Right lobe of liver (tissue), 6 donors: ENCODE measurements at regions not wholly inside any gene's neighbourhood (a gene's known extent, or its start where the extent isn't known, plus 50 kb on each side); places are given as distances from the start of the nearest gene placed in this dataset.

ENCODE experiments used
- ATAC-seq, 4 donors: fragments of 200-7000 bp; cut with Tn5 transposase; one replicate each; pipeline ENCODE4 v1.9.1; 2020; ENCODE audit warnings: mild to moderate bottlenecking in 4 of 4, moderate library complexity in 4 of 4
- DNase-seq, 3 donors: peaks; one replicate each; pipeline ENCODE4 v3.0.0-alpha.2; 2020
- H3K27ac ChIP-seq, 3 donors: fragments of 200-600 bp; one replicate each; pipeline ENCODE4 v1.8.0; 2022
- H3K27me3 ChIP-seq, 2 donors: fragments of 200-600 bp; one replicate each; pipeline ENCODE4 v1.8.0; 2022
- H3K36me3 ChIP-seq, 4 donors: fragments of 200-600 bp; sonication (generic) in 1 of 4; one replicate each; pipeline versions ENCODE4 v1.5.1 to v1.8.0; 2017 to 2022; ENCODE audit warnings: control low read depth in 1 of 4
- H3K4me1 ChIP-seq, 4 donors: fragments of 200-600 bp; sonication (generic) in 1 of 4; one replicate each; pipeline versions ENCODE4 v1.5.1 to v1.8.0; 2017 to 2022; ENCODE audit warnings: control low read depth in 1 of 4
- H3K4me3 ChIP-seq, 3 donors: fragments of 200-600 bp; one replicate each; pipeline ENCODE4 v1.8.0; 2022
- H3K9me3 ChIP-seq, 4 donors: fragments of 200-600 bp; sonication (generic) in 1 of 4; one replicate each; pipeline versions ENCODE4 v1.5.1 to v1.8.0; 2017 to 2022; ENCODE audit warnings: control low read depth in 1 of 4
- CTCF ChIP-seq, 4 donors: fragments of 200-600 bp in 3 of 4; fragments of 450-650 bp in 1 of 4; IDR thresholded peaks; one replicate each; pipeline versions ENCODE4 v1.5.1 to v1.8.0; 2016 to 2022; ENCODE audit warnings: antibody characterized with exemption in 4 of 4, mild to moderate bottlenecking in 2 of 4
- POLR2A ChIP-seq: fragments of 450-650 bp; IDR thresholded peaks from one replicate; pipeline ENCODE4 v1.6.1; 2017; ENCODE audit warnings: antibody characterized with exemption, mild to moderate bottlenecking
- WGBS: methylation state at CpG from one replicate; pipeline ENCODE4 v1.1.6; 2018; ENCODE audit warnings: low coverage, low lambda C conversion rate; ENCODE audit not compliant: insufficient coverage; ENCODE audit errors: missing lambda C conversion rate; 5-methylcytosine and 5-hydroxymethylcytosine counted together
- intact Hi-C, 2 donors: fragments of 100-400 bp; cut with DNase I; formaldehyde crosslinking; loops; one replicate each; pipeline versions ENCODE4 v1.11.2 to v1.14.1; 2022
- donor health status: DM: no; HTN: yes; CAD: no.
- donor health status: DM: no; HTN: no; CAD: no.
- donor health status: DM: no; HTN: no; CAD: no.
- donor health status: DM: no; HTN: yes; CAD: no.
- donor health status: DM: no; HTN: yes; CAD: no.

GRCh38 chrX:39464253-39464652 lies 633.5 kb downstream of the BCOR start:
- TF ChIP-seq CTCF (IDR thresholded peaks at IDR 0.05) (no peak), POLR2A (no peak)
- WGBS, result 50% methylated on average over 6 of the region's 7 CpGs
- DNase-seq (no peak), ATAC-seq (no peak)
- H3K27me3 ChIP-seq, result no peaks in the 10 kb centered on the region
- no peak overlapping the region for H3K4me3 ChIP-seq
- no peaks in the 10 kb centered on the region for H3K9me3 ChIP-seq
- H3K4me1 ChIP-seq, result peaks cover 0 to 3% (median 0%) of the 10 kb centered on the region in 4 donors
- intact Hi-C loops, result no loop called here
- no peak overlapping the region for H3K27ac ChIP-seq
- no peaks in the 10 kb centered on the region for H3K36me3 ChIP-seq

- DNase-seq (no peak), ATAC-seq (no peak)
- Histone ChIP-seq H3K36me3 (no peaks in the 10 kb centered on the region), H3K4me3 (no peak overlapping the region), H3K9me3 (no peaks in the 10 kb centered on the region), H3K27ac (no peak overlapping the region), H3K27me3 (no peaks in the 10 kb centered on the region), H3K4me1 (no peaks in the 10 kb centered on the region)
- intact Hi-C loops, result no loop called here
- WGBS, result 56% methylated on average over 4 of the region's 13 CpGs
- no peak for TF ChIP-seq POLR2A
- no peak for TF ChIP-seq CTCF (IDR thresholded peaks at IDR 0.05)
Observed at GRCh38 chrX:39465467-39465866, 632.3 kb downstream of the BCOR start.

- Histone ChIP-seq H3K9me3 (no peaks in the 10 kb centered on the region), H3K4me3 (no peak overlapping the region), H3K27ac (no peak overlapping the region), H3K27me3 (no peaks in the 10 kb centered on the region), H3K4me1 (no peaks in the 10 kb centered on the region), H3K36me3 (no peaks in the 10 kb centered on the region)
- DNase-seq (no peak), ATAC-seq (no peak)
- intact Hi-C loops, result no loop called here
- TF ChIP-seq POLR2A (no peak), CTCF (IDR thresholded peaks at IDR 0.05) (no peak)
- no CpG with 5 or more reads among the region's 4 CpGs for WGBS
Observed at GRCh38 chrX:39465906-39466305, 631.9 kb downstream of the BCOR start.

GRCh38 chrX:39469126-39469525 lies 628.6 kb downstream of the BCOR start:
- no peak for TF ChIP-seq POLR2A
- no peak for TF ChIP-seq CTCF (IDR thresholded peaks at IDR 0.05)
- H3K9me3 ChIP-seq, result no peaks in the 10 kb centered on the region
- intact Hi-C loops, result no loop called here
- H3K4me1 ChIP-seq, result no peaks in the 10 kb centered on the region
- DNase-seq (no peak), ATAC-seq (no peak)
- H3K36me3 ChIP-seq, result no peaks in the 10 kb centered on the region
- H3K4me3 ChIP-seq, result no peak overlapping the region
- no peaks in the 10 kb centered on the region for H3K27me3 ChIP-seq
- WGBS, result 40% methylated on average over 3 of the region's 4 CpGs
- no peak overlapping the region for H3K27ac ChIP-seq
